Heart right ventricle (tissue), 16 donors: ENCODE measurements at regions not wholly inside any gene's neighbourhood (a gene's known extent, or its start where the extent isn't known, plus 50 kb on each side); places are given as distances from the start of the nearest gene placed in this dataset.

ENCODE experiments used
- ATAC-seq, 8 donors: fragments of 200-7000 bp; cut with Tn5 transposase; one replicate each; pipeline ENCODE4 v1.9.1; 2020; ENCODE audit warnings: mild to moderate bottlenecking in 8 of 8, moderate library complexity in 8 of 8, moderate number of reproducible peaks in 1 of 8
- DNase-seq, 2 donors: peaks; one replicate each; pipeline ENCODE4 v3.0.0-alpha.2; 2020
- H3K27ac ChIP-seq, 10 donors: fragments of 200-600 bp; sonication (generic) in 2 of 10; one replicate each; pipeline versions ENCODE4 v1.5.0 to v1.8.0; 2020 to 2022; ENCODE audit warnings: mild to moderate bottlenecking in 3 of 10
- H3K27me3 ChIP-seq, 7 donors: fragments of 200-600 bp; one replicate each; pipeline ENCODE4 v1.8.0; 2021 to 2022; ENCODE audit warnings: mild to moderate bottlenecking in 2 of 7
- H3K36me3 ChIP-seq, 9 donors: fragments of 200-600 bp; sonication (generic) in 1 of 9; one replicate each; pipeline versions ENCODE4 v1.5.0 to v1.8.0; 2020 to 2022; ENCODE audit warnings: mild to moderate bottlenecking in 2 of 9
- H3K4me1 ChIP-seq, 9 donors: fragments of 200-600 bp; sonication (generic) in 1 of 9; one replicate each; pipeline versions ENCODE4 v1.5.0 to v1.8.0; 2020 to 2022; ENCODE audit warnings: mild to moderate bottlenecking in 4 of 9
- H3K4me3 ChIP-seq, 10 donors: fragments of 200-600 bp; sonication (generic) in 2 of 10; one replicate each; pipeline versions ENCODE4 v1.5.0 to v1.8.0; 2020 to 2022; ENCODE audit warnings: mild to moderate bottlenecking in 7 of 10, moderate library complexity in 2 of 10
- H3K9me3 ChIP-seq, 11 donors: fragments of 200-600 bp in 10 of 11; sonication (generic) in 2 of 11; one replicate each; pipeline versions ENCODE4 v1.5.0 to v1.8.0; 2013 to 2022; ENCODE audit warnings: mild to moderate bottlenecking in 2 of 11, control low read depth in 1 of 11, moderate library complexity in 1 of 11
- CTCF ChIP-seq, 9 donors: fragments of 200-600 bp; sonication (generic) in 2 of 9; IDR thresholded peaks; one replicate each; pipeline versions ENCODE4 v1.5.0 to v1.8.0; 2021 to 2022; ENCODE audit warnings: antibody characterized with exemption in 9 of 9, mild to moderate bottlenecking in 5 of 9, moderate library complexity in 1 of 9
- WGBS, 2 donors: extraction: QIAGEN DNeasy Blood & Tissue Kit; methylation state at CpG; one replicate each; pipeline ENCODE4 v1.1.7; 2013; ENCODE audit warnings: inconsistent platforms in 1 of 2; 5-methylcytosine and 5-hydroxymethylcytosine counted together
- intact Hi-C, 10 donors: fragments of 100-400 bp; cut with DNase I; formaldehyde crosslinking; loops; one replicate each; pipeline versions ENCODE4 v1.11.1 to v1.14.2; 2022
- donor health status: Arrhythmogenic right ventricular cardiomyopathy.
- donor health status: ischemic (EF 13 %, LVEDD 7.1; RV severe dilation, severe dysfunction).
- donor health status: healthy with polysubstance abuse.
- donor health status: DM: no; HTN: yes; CAD: no.
- donor health status: DM: no; HTN: no; CAD: no.
- donor health status: ischemic (EF 25% LVEDD 6.9; RV normal size, moderate dysfunction).
- donor health status: ischemic (EF 25% LVEDD 5.7; RV mildly dilated, moderate dysfunction).
- donor health status: healthy.
- donor health status: DM: yes; HTN: yes; CAD: no.
- donor health status: Ischemic cardiomyopathy.
- donor health status: ischemic (EF 35%, LVEDD 5.7; RV mildly dilated, moderate dysfunction).
- donor health status: nonischemic (EF 11% LVEDD 7.7; RV severe dilation, severe dysfunction).
- donor health status: DM: yes; HTN: yes; CAD: no.
- donor health status: PGD.
- donor health status: ischemic (EF 29% LVEDD 5.4; RV normal size, mild dysfunction).
- donor health status: nonischemic (EF 23%, LVEDD 6.1; RV moderate dilation, normal function).

GRCh38 chr11:71151561-71151960, 100.8 kb downstream of the SHANK2 start:
- H3K9me3 ChIP-seq = no peaks in the 10 kb centered on the region
- no peak for TF ChIP-seq CTCF (IDR thresholded peaks at IDR 0.05)
- H3K36me3 ChIP-seq = no peaks in the 10 kb centered on the region
- DNase-seq = no peak
- WGBS, 2 donors = 83 to 87% methylated on average over 14 of the region's 14 CpGs
- H3K4me1 ChIP-seq = no peaks in the 10 kb centered on the region
- intact Hi-C loops = no loop called here
- peaks cover 0 to 61% (median 30%) of the 10 kb centered on the region in 7 donors for H3K27me3 ChIP-seq
- H3K27ac ChIP-seq = no peak overlapping the region
- H3K4me3 ChIP-seq = no peak overlapping the region
- no peak for ATAC-seq

- Histone ChIP-seq H3K27me3 (peaks cover 0 to 57% (median 30%) of the 10 kb centered on the region in 7 donors), H3K4me3 (no peak overlapping the region), H3K27ac (no peak overlapping the region), H3K36me3 (no peaks in the 10 kb centered on the region), H3K4me1 (no peaks in the 10 kb centered on the region), H3K9me3 (no peaks in the 10 kb centered on the region)
- ATAC-seq (no peak), DNase-seq (no peak)
- intact Hi-C loops = no loop called here
- TF ChIP-seq CTCF (IDR thresholded peaks at IDR 0.05) = no peak
- 86 to 90% methylated on average over 8 of the region's 8 CpGs for WGBS, 2 donors
Observed at GRCh38 chr11:71150859-71151258, 101.5 kb downstream of the SHANK2 start.

- ATAC-seq = no peak
- no peak for TF ChIP-seq CTCF (IDR thresholded peaks at IDR 0.05)
- no peaks in the 10 kb centered on the region for H3K4me1 ChIP-seq
- H3K27me3 ChIP-seq = peaks cover 0 to 64% (median 35%) of the 10 kb centered on the region in 7 donors
- intact Hi-C loops = no loop called here
- no peaks in the 10 kb centered on the region for H3K36me3 ChIP-seq
- peaks cover 0 to 6% (median 0%) of the 10 kb centered on the region in 11 donors for H3K9me3 ChIP-seq
- no peak for DNase-seq
- WGBS, 2 donors = 80 to 85% methylated on average over 8 of the region's 8 CpGs
- H3K4me3 ChIP-seq = no peak overlapping the region
- H3K27ac ChIP-seq = no peak overlapping the region
Observed at GRCh38 chr11:71148716-71149115, 103.7 kb downstream of the SHANK2 start.

GRCh38 chr11:71147331-71147730, 105.0 kb downstream of the SHANK2 start:
- intact Hi-C loops = no loop called here
- Histone ChIP-seq H3K27me3 (peaks cover 0 to 55% (median 26%) of the 10 kb centered on the region in 7 donors), H3K9me3 (peaks cover 0 to 6% (median 0%) of the 10 kb centered on the region in 11 donors), H3K27ac (no peak overlapping the region), H3K4me3 (no peak overlapping the region), H3K4me1 (no peaks in the 10 kb centered on the region), H3K36me3 (no peaks in the 10 kb centered on the region)
- no peak for ATAC-seq
- TF ChIP-seq CTCF (IDR thresholded peaks at IDR 0.05) = no peak
- WGBS, 2 donors = 89 to 90% methylated on average over 14 of the region's 14 CpGs
- DNase-seq = no peak
